ENCODE measurements at regions not wholly inside any gene's neighbourhood (a gene's known extent, or its start where the extent isn't known, plus 50 kb on each side); places are given as distances from the start of the nearest gene placed in this dataset.

- H3K14ac ChIP-seq (ENCODE audit: insufficient read length), result no peak overlapping the region
- no peak overlapping the region for H2BK15ac ChIP-seq (ENCODE audit: low read length)
- H2BK20ac ChIP-seq (ENCODE audit: low read length), result no peak overlapping the region
- WGBS, 2 experiments (ENCODE audit: extremely low coverage in 1 of 2, insufficient coverage in 1 of 2, insufficient read length in 1 of 2, insufficient replicate concordance in 2 of 2, low coverage in 1 of 2, low lambda C conversion rate in 2 of 2, missing lambda C conversion rate in 1 of 2), result 73% methylated on average over 4 of the region's 4 CpGs; no CpG with 5 or more reads in 1 of the 2 experiments
- no peak overlapping the region for H3K4ac ChIP-seq (replicated peaks; ENCODE audit: insufficient read length, low read depth, low read length)
- no peak overlapping the region for H3K23ac ChIP-seq (ENCODE audit: insufficient read length)
- H3K9ac ChIP-seq (replicated peaks in 1 of 4; ENCODE audit: extremely low read depth in 1 of 4, low read depth in 3 of 4, low read length in 3 of 4), result no peak overlapping the region
- no peak overlapping the region for H4K8ac ChIP-seq (ENCODE audit: extremely low read depth, insufficient read depth, low read length)
- no peak for FAIRE-seq
- TF ChIP-seq NANOG (IDR thresholded peaks at IDR 0.05; ENCODE audit: insufficient read depth, low read depth, low read length, poor library complexity, severe bottlenecking), result no peak
- TF ChIP-seq BRCA1 (IDR thresholded peaks at IDR 0.05; ENCODE audit: low read depth, low read length), result no peak
- TF ChIP-seq JUN (IDR thresholded peaks at IDR 0.05; ENCODE audit: low read depth, low read length), result no peak
- no peak overlapping the region for H4K91ac ChIP-seq (replicated peaks; ENCODE audit: insufficient read length, low read length)
- no peak overlapping the region for H3K4me2 ChIP-seq (ENCODE audit: insufficient read depth in 1 of 2, low read depth in 2 of 2, low read length in 2 of 2)
- peak overlapping the region; percentile 85; the same call in 1 of the 2 replicates for H2AFZ ChIP-seq (ENCODE audit: low read length)
- H3K27ac ChIP-seq (ENCODE audit: low read depth, low read length), result no peak overlapping the region
- no peak overlapping the region for H2AK5ac ChIP-seq (ENCODE audit: low read depth, low read length)
- POLR2A ChIA-PET (ENCODE audit: partially characterized antibody), result no interaction called here
- H3K23me2 ChIP-seq (ENCODE audit: low read depth, low read length), result no peaks in the 10 kb centered on the region
- no peak overlapping the region for H3K18ac ChIP-seq (ENCODE audit: extremely low read depth, low read length)
- H4K5ac ChIP-seq (ENCODE audit: insufficient read length, low read depth, low read length), result no peak overlapping the region
- DNase-seq (ENCODE audit: low read depth in 1 of 2, low spot score in 2 of 2), result no peak
- H3K4me3 ChIP-seq (ENCODE audit: extremely low read depth in 1 of 4, insufficient read depth in 2 of 4, low read depth in 3 of 4, low read length in 4 of 4), result no peak overlapping the region
- H2BK120ac ChIP-seq (replicated peaks; ENCODE audit: low read depth, low read length), result no peak overlapping the region
- H3K4me1 ChIP-seq (replicated peaks in 1 of 4; ENCODE audit: control insufficient read depth in 3 of 4, insufficient read depth in 4 of 4, low read length in 3 of 4), result peaks cover 0 to 9% (median 4%) of the 10 kb centered on the region in 4 experiments; a peak in 3 of 7 replicates
- no peak overlapping the region for H3K56ac ChIP-seq (replicated peaks; ENCODE audit: insufficient read length, low read depth, low read length)
- 0 out of 7 replicates have a peak, but pooled peaks cover 0 to 2% (median 0%) of the 10 kb centered on the region in 4 experiments for H3K27me3 ChIP-seq (replicated peaks in 1 of 4; ENCODE audit: control insufficient read depth in 3 of 4, extremely low read depth in 1 of 4, insufficient read depth in 3 of 4, low read length in 3 of 4)
- no peaks in the 10 kb centered on the region for H3K79me2 ChIP-seq (ENCODE audit: control insufficient read depth in 1 of 2, insufficient read depth in 2 of 2, low read length in 2 of 2)
- H2BK12ac ChIP-seq (ENCODE audit: low read depth, low read length), result no peak overlapping the region
- CTCF ChIA-PET (ENCODE audit: partially characterized antibody), result interaction anchor here (0.7 to 0.9 kb wide), 2 partner anchors 9 to 233 kb away, joined by 3 to 4 read pairs; no protein-coding TSS in a partner anchor
- no peak overlapping the region for H2BK5ac ChIP-seq (ENCODE audit: low read depth, low read length)
- no peaks in the 10 kb centered on the region for H3K9me3 ChIP-seq (ENCODE audit: insufficient read depth in 2 of 2, low read depth in 1 of 2, low read length in 1 of 2)
- H3K79me1 ChIP-seq (ENCODE audit: low read depth, low read length), result no peaks in the 10 kb centered on the region
- H3K36me3 ChIP-seq (ENCODE audit: control insufficient read depth in 2 of 4, insufficient read depth in 4 of 4, low read length in 3 of 4), result no peaks in the 10 kb centered on the region
- no peaks in the 10 kb centered on the region for H4K20me1 ChIP-seq (replicated peaks in 1 of 2; ENCODE audit: control insufficient read depth in 1 of 2, insufficient read depth in 2 of 2, low read length in 2 of 2)
These were observed 139.5 kb upstream of the RBMS3 start for GRCh38 chr3:29141197-29141917.

All from H1 (cell line).